ENCODE measurements at regions not wholly inside any gene's neighbourhood (a gene's known extent, or its start where the extent isn't known, plus 50 kb on each side); places are given as distances from the start of the nearest gene placed in this dataset.
"Not testable (repeated sequence)": the region's sequence is repeated elsewhere in the genome, so short reads cannot be mapped to it uniquely, and the experiment has no call there.

- no peak for DNase-seq
Observed at GRCh38 chr12:70074510-70074909, 168.7 kb upstream of the CNOT2 start.

GRCh38 chr12:70077441-70077840 is 165.8 kb upstream of the CNOT2 start:
- DNase-seq = no peak

GRCh38 chr12:70078161-70078560 is 165.1 kb upstream of the CNOT2 start:
- DNase-seq = no peak

- DNase-seq = no peak
Observed at GRCh38 chr12:70080566-70080965, 162.7 kb upstream of the CNOT2 start.

GRCh38 chr12:70082997-70083676 is 160.1 kb upstream of the CNOT2 start:
- DNase-seq = no peak

GRCh38 chr12:70083677-70084020 is 159.6 kb upstream of the CNOT2 start:
- DNase-seq = no peak

GRCh38 chr12:70086372-70086771 is 156.9 kb upstream of the CNOT2 start:
- not testable (repeated sequence) for DNase-seq

- DNase-seq = no peak
Observed at GRCh38 chr12:70091021-70091521, 152.2 kb upstream of the CNOT2 start.

- no peak for DNase-seq
Observed at GRCh38 chr12:70094467-70094866, 148.8 kb upstream of the CNOT2 start.

GRCh38 chr12:70096759-70097410 is 146.3 kb upstream of the CNOT2 start:
- DNase-seq = no peak

GRCh38 chr12:70101064-70101463 is 142.2 kb upstream of the CNOT2 start:
- DNase-seq = no peak

- no peak for DNase-seq
Observed at GRCh38 chr12:70106347-70106746, 136.9 kb upstream of the CNOT2 start.

GRCh38 chr12:70110085-70110484 is 133.1 kb upstream of the CNOT2 start:
- no peak for DNase-seq

- no peak for DNase-seq
Observed at GRCh38 chr12:70117670-70118069, 125.6 kb upstream of the CNOT2 start.

GRCh38 chr12:70120970-70121369 is 122.3 kb upstream of the CNOT2 start:
- no peak for DNase-seq

GRCh38 chr12:70121562-70121961 is 121.7 kb upstream of the CNOT2 start:
- no peak for DNase-seq

- DNase-seq = no peak
Observed at GRCh38 chr12:70122804-70123203, 120.4 kb upstream of the CNOT2 start.

GRCh38 chr12:70149013-70149412 is 94.2 kb upstream of the CNOT2 start:
- DNase-seq = no peak

- DNase-seq = no peak
Observed at GRCh38 chr12:70149665-70150064, 93.6 kb upstream of the CNOT2 start.

- no peak for DNase-seq
Observed at GRCh38 chr12:70150230-70150629, 93.0 kb upstream of the CNOT2 start.

GRCh38 chr12:70151993-70152392 is 91.2 kb upstream of the CNOT2 start:
- no peak for DNase-seq

- no peak for DNase-seq
Observed at GRCh38 chr12:70154087-70154638, 89.1 kb upstream of the CNOT2 start.

- DNase-seq = no peak
Observed at GRCh38 chr12:70154960-70155589, 88.2 kb upstream of the CNOT2 start.

- DNase-seq = no peak
Observed at GRCh38 chr12:70157099-70157498, 86.1 kb upstream of the CNOT2 start.

Data from stimulated activated CD4-positive, alpha-beta T cell treated with anti-CD3 and anti-CD28 coated beads, Interleukin-2, amount 100 ng/mL, for 48 hours (primary cell).